Esophagus muscularis mucosa (tissue), 4 donors: ENCODE measurements at regions not wholly inside any gene's neighbourhood (a gene's known extent, or its start where the extent isn't known, plus 50 kb on each side); places are given as distances from the start of the nearest gene placed in this dataset.
"Not testable (repeated sequence)": the region's sequence is repeated elsewhere in the genome, so short reads cannot be mapped to it uniquely, and the experiment has no call there.

Experiments
- DNase-seq: peaks from one replicate; pipeline ENCODE4 v3.0.0-alpha.2; 2017; ENCODE audit errors: extremely low spot score
- H3K27ac ChIP-seq, 4 donors: fragments of 200-600 bp; sonication (generic); replicated peaks in 1 of 4; 1 replicate in 3 of 4; 2 replicates in 1 of 4; pipeline ENCODE4 v1.5.1; 2016 to 2019; ENCODE audit warnings: mild to moderate bottlenecking in 1 of 4
- H3K27me3 ChIP-seq, 4 donors: fragments of 200-600 bp; sonication (generic); one replicate each; pipeline versions ENCODE4 v1.5.1 to v1.6.0; 2016 to 2019
- H3K36me3 ChIP-seq, 4 donors: fragments of 200-600 bp; sonication (generic); one replicate each; pipeline ENCODE4 v1.5.1; 2016 to 2019
- H3K4me1 ChIP-seq, 4 donors: fragments of 200-600 bp; sonication (generic); one replicate each; pipeline ENCODE4 v1.5.1; 2016 to 2019
- H3K4me3 ChIP-seq, 4 donors: fragments of 200-600 bp; sonication (generic); 1 replicate in 2 of 4; 2 replicates in 2 of 4; pipeline ENCODE4 v1.5.1; 2016 to 2019; ENCODE audit warnings: mild to moderate bottlenecking in 4 of 4, moderate library complexity in 1 of 4
- H3K9me3 ChIP-seq, 4 donors: fragments of 200-600 bp; sonication (generic); 1 replicate in 3 of 4; 2 replicates in 1 of 4; pipeline ENCODE4 v1.5.1; 2016 to 2019
- CTCF ChIP-seq, 3 experiments: fragments of 200-600 bp in 2 of 3; fragments of 450-650 bp in 1 of 3; sonication (generic) in 2 of 3; IDR thresholded peaks; one replicate each; pipeline ENCODE4 v1.5.1; 2017 to 2019; ENCODE audit warnings: antibody characterized with exemption in 3 of 3, mild to moderate bottlenecking in 2 of 3, moderate library complexity in 1 of 3
- EP300 ChIP-seq: sonication (generic); formaldehyde crosslinking; IDR thresholded peaks from one replicate; pipeline ENCODE4 v1.6.1; 2017; ENCODE audit warnings: antibody characterized with exemption
- POLR2A ChIP-seq: fragments of 450-650 bp; IDR thresholded peaks from one replicate; pipeline ENCODE4 v1.6.1; 2017; ENCODE audit warnings: antibody characterized with exemption, moderate library complexity, mild to moderate bottlenecking, low read depth
- POLR2AphosphoS5 ChIP-seq, 2 donors: sonication (generic); formaldehyde crosslinking; IDR thresholded peaks; one replicate each; pipeline ENCODE4 v1.6.1; 2017; ENCODE audit warnings: antibody characterized with exemption in 2 of 2
- WGBS: methylation state at CpG from one replicate; pipeline ENCODE4 v1.1.5; 2018; 5-methylcytosine and 5-hydroxymethylcytosine counted together
- intact Hi-C: fragments of 100-400 bp; cut with DNase I; formaldehyde crosslinking; loops from one replicate; pipeline ENCODE4 v1.15.1; 2023

GRCh38 chr3:145290010-145290409 is 871.0 kb downstream of the PLOD2 start:
- no peak for DNase-seq
- WGBS: 84% methylated on average over 1 of the region's 1 CpG
- H3K4me3 ChIP-seq: no peak overlapping the region
- intact Hi-C loops: no loop called here
- H3K36me3 ChIP-seq: no peaks in the 10 kb centered on the region
- H3K27ac ChIP-seq: no peak overlapping the region
- no peaks in the 10 kb centered on the region for H3K27me3 ChIP-seq
- H3K4me1 ChIP-seq: no peaks in the 10 kb centered on the region
- no peaks in the 10 kb centered on the region for H3K9me3 ChIP-seq
- TF ChIP-seq EP300 (no peak), POLR2AphosphoS5 (IDR thresholded peaks at IDR 0.05) (no peak), POLR2A (no peak), CTCF (IDR thresholded peaks at IDR 0.05) (no peak)

GRCh38 chr3:145294572-145294971 is 866.4 kb downstream of the PLOD2 start:
- no peak for TF ChIP-seq CTCF (IDR thresholded peaks at IDR 0.05)
- TF ChIP-seq EP300: no peak
- no peak for TF ChIP-seq POLR2A
- Histone ChIP-seq H3K27me3 (no peaks in the 10 kb centered on the region), H3K36me3 (no peaks in the 10 kb centered on the region), H3K9me3 (no peaks in the 10 kb centered on the region), H3K4me1 (no peaks in the 10 kb centered on the region), H3K27ac (no peak overlapping the region), H3K4me3 (no peak overlapping the region)
- DNase-seq: no peak
- intact Hi-C loops: no loop called here
- 28% methylated on average over 1 of the region's 1 CpG for WGBS

- no peak overlapping the region for H3K4me3 ChIP-seq
- intact Hi-C loops: no loop called here
- no peaks in the 10 kb centered on the region for H3K4me1 ChIP-seq
- no peak for TF ChIP-seq CTCF (IDR thresholded peaks at IDR 0.05)
- no peak for TF ChIP-seq EP300
- TF ChIP-seq POLR2A: no peak
- TF ChIP-seq POLR2AphosphoS5 (IDR thresholded peaks at IDR 0.05): no peak
- no peak for DNase-seq
- no peaks in the 10 kb centered on the region for H3K9me3 ChIP-seq
- no peak overlapping the region for H3K27ac ChIP-seq
- H3K36me3 ChIP-seq: no peaks in the 10 kb centered on the region
- no peaks in the 10 kb centered on the region for H3K27me3 ChIP-seq
These were observed 853.7 kb downstream of the PLOD2 start for GRCh38 chr3:145307272-145307671.

GRCh38 chr3:145313751-145314150 is 847.2 kb downstream of the PLOD2 start:
- TF ChIP-seq CTCF (IDR thresholded peaks at IDR 0.05) (no peak), POLR2AphosphoS5 (IDR thresholded peaks at IDR 0.05) (no peak), EP300 (no peak), POLR2A (no peak)
- no peaks in the 10 kb centered on the region for H3K36me3 ChIP-seq
- H3K4me1 ChIP-seq: no peaks in the 10 kb centered on the region
- no peak overlapping the region for H3K4me3 ChIP-seq
- intact Hi-C loops: no loop called here
- no peaks in the 10 kb centered on the region for H3K27me3 ChIP-seq
- 91% methylated on average over 2 of the region's 2 CpGs for WGBS
- peaks cover 0 to 3% (median 0%) of the 10 kb centered on the region in 4 donors for H3K9me3 ChIP-seq
- H3K27ac ChIP-seq: no peak overlapping the region
- no peak for DNase-seq

GRCh38 chr3:145316253-145316652 is 844.7 kb downstream of the PLOD2 start:
- H3K4me1 ChIP-seq, H3K27me3 ChIP-seq, H3K9me3 ChIP-seq, H3K27ac ChIP-seq, H3K36me3 ChIP-seq, H3K4me3 ChIP-seq, DNase-seq, intact Hi-C loops: not testable (repeated sequence)
- 68% methylated on average over 3 of the region's 4 CpGs for WGBS
